Stimulated activated memory B cell treated with anti-CD40 and anti-IgM and Interleukin-4, amounts not matched to agents 10 μg/mL and 1 μg/mL and 100 μg/mL, for 72 hours (primary cell): ENCODE measurements at regions not wholly inside any gene's neighbourhood (a gene's known extent, or its start where the extent isn't known, plus 50 kb on each side); places are given as distances from the start of the nearest gene placed in this dataset.

Source experiments
- ATAC-seq: fragments of 150-1000 bp; cut with Tn5 transposase; 2 replicates; pipeline ENCODE4 v1.10.0; 2021
- H3K27ac Mint-ChIP-seq: one replicate; pipeline ENCODE4 v1.8.0; 2022; ENCODE audit warnings: mild to moderate bottlenecking, mixed read lengths
- H3K27me3 Mint-ChIP-seq: one replicate; pipeline ENCODE4 v1.8.0; 2022; ENCODE audit warnings: mixed read lengths
- H3K36me3 Mint-ChIP-seq: one replicate; pipeline ENCODE4 v1.8.0; 2022; ENCODE audit warnings: mixed read lengths
- H3K4me1 Mint-ChIP-seq: one replicate; pipeline ENCODE4 v1.8.0; 2022; ENCODE audit warnings: mixed read lengths
- H3K4me3 Mint-ChIP-seq: one replicate; pipeline ENCODE4 v1.8.0; 2022; ENCODE audit warnings: mild to moderate bottlenecking, moderate library complexity, mixed read lengths
- H3K9me3 Mint-ChIP-seq: one replicate; pipeline ENCODE4 v1.8.0; 2022; ENCODE audit warnings: mixed read lengths

DNA sequence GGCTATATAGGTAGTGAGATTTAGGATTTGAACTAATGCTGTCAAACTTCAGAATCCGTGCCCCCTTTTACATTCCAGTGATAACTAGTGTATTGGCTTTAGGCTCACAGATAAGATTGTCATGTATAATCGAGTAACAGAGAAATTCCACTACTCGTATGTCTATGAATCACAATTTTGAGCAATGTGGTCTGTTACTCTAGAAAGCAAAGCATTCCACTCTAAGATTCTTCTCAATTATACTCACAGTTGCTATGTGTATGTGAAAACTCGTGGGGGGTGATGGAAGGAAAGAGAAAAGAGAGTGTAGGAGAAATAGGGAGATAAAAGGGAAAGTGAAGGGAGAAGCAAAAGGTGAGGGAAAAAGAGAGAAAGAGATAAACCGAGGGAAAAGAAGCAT lies 1175.1 kb upstream of the GOT2 start:
- Mint-ChIP-seq H3K4me1 (no peaks in the 10 kb centered on the region), H3K9me3 (peaks cover 9% of the 10 kb centered on the region), H3K27ac (no peak overlapping the region), H3K4me3 (no peak overlapping the region), H3K36me3 (no peaks in the 10 kb centered on the region), H3K27me3 (no peaks in the 10 kb centered on the region)
- ATAC-seq, result no peak

DNA sequence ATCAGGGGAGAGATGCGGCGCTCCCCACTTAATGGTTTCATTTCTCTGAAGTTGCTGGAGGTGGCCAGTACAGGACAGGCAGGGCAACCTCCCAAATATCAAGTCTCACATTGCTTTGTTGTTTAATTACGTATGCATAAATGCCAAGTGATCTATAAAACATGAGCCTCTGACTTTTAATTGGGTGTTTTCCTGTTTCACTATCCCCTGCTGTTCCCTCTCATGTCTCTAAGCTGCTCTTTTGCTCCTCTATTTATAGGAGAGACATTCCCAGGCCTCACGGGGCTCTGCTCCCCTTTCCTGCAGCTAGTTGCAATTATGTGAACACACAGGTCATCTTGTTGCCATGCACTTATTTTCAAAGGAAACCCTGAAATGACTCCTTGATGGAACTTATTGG lies 1173.5 kb upstream of the GOT2 start:
- Mint-ChIP-seq H3K9me3 (peaks cover 7% of the 10 kb centered on the region), H3K4me1 (no peaks in the 10 kb centered on the region)

DNA sequence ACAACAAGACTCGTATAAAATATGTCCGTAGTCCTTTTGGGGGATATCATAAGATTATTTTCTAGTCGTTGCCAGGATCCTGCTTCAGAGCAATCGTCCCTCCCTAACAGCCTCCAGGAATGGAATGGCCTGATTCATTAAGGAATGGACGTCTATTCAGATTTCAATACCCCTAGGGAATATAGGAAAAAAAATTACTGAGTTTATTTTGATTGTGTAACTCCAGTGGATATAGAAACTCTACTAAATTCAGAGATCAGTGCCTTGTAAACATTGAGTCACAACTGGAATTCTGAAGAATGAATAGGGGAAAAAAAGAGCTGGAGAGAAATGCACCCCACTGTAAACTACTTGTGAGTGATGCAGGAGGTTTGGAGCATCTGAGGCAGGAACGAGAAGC lies 1171.5 kb upstream of the GOT2 start:
- H3K27ac Mint-ChIP-seq, result no peak overlapping the region
- peaks cover 3% of the 10 kb centered on the region for H3K9me3 Mint-ChIP-seq
- no peaks in the 10 kb centered on the region for H3K36me3 Mint-ChIP-seq
- ATAC-seq, result no peak
- no peaks in the 10 kb centered on the region for H3K4me1 Mint-ChIP-seq
- H3K27me3 Mint-ChIP-seq, result no peaks in the 10 kb centered on the region
- no peak overlapping the region for H3K4me3 Mint-ChIP-seq

More for the DNA sequence above, 1173.5 kb upstream of the GOT2 start:
- Mint-ChIP-seq H3K27me3 (no peaks in the 10 kb centered on the region), H3K27ac (no peak overlapping the region), H3K4me3 (no peak overlapping the region), H3K36me3 (no peaks in the 10 kb centered on the region)
- ATAC-seq, result no peak

DNA sequence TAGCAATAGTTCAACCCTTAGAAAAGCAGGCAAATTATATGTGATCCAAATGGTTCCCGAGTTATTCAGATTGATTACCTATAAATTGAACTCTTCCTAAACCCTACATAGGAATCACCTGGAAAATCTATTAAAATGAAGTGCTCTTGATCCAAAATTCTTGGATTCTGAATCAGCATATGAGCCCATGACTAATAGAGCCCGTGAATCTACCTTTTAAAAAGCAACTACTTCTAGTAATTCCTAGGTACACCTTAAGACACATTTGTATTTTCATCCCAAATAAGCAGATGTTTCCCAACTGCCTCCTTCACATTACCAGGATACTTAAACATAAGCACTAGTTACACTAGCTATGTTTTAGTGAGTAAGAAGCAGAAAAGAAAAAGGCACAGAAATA lies 1171.0 kb upstream of the GOT2 start:
- no peaks in the 10 kb centered on the region for H3K36me3 Mint-ChIP-seq
- H3K27ac Mint-ChIP-seq, result no peak overlapping the region
- no peaks in the 10 kb centered on the region for H3K27me3 Mint-ChIP-seq
- no peak overlapping the region for H3K4me3 Mint-ChIP-seq
- no peaks in the 10 kb centered on the region for H3K4me1 Mint-ChIP-seq
- ATAC-seq, result no peak
- H3K9me3 Mint-ChIP-seq, result peaks cover 3% of the 10 kb centered on the region

DNA sequence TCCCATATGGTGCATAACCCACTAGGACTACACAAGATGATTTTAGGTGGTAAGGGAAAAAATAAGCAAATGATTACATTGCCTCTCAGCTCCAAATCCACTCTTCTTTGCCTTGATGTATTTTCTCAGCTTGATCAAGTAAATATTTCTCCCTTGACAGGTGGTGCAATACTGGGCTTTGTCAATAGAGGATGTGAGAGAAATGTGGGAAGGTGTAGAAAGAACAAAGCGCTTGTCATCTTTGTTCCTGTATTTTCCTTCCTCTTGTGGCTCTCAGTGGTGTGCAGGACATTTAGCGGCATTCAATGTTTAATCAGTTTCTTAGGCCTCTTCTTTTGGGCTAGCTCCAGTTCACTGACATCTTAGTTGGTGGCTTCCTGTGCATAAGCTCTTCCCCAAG lies 1165.8 kb upstream of the GOT2 start:
- no peak for ATAC-seq
- no peaks in the 10 kb centered on the region for H3K27me3 Mint-ChIP-seq
- H3K4me3 Mint-ChIP-seq, result no peak overlapping the region
- no peaks in the 10 kb centered on the region for H3K36me3 Mint-ChIP-seq
- peaks cover 3% of the 10 kb centered on the region for H3K9me3 Mint-ChIP-seq
- no peaks in the 10 kb centered on the region for H3K4me1 Mint-ChIP-seq
- no peak overlapping the region for H3K27ac Mint-ChIP-seq

DNA sequence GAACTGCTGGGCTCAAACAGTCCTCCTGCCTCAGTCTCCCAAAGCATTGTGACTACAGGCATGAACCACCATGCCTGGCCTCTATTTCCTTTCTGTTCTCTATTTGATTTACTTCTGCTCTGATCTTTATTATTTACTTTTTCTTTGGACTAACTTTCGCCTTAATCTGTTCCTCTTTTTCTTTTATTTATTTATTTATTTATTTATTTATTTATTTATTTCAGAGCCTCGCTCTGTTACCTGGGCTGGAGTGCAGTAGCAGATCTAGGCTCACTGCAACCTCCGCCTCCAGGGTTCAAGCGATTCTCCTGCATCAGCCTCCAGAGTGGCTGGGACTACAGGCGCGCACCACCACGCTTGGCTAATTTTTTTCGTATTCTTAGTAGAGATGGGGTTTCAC lies 1158.3 kb upstream of the GOT2 start:
- H3K9me3 Mint-ChIP-seq, result peaks cover 20% of the 10 kb centered on the region
- no peaks in the 10 kb centered on the region for H3K4me1 Mint-ChIP-seq
- H3K4me3 Mint-ChIP-seq, result no peak overlapping the region
- H3K36me3 Mint-ChIP-seq, result no peaks in the 10 kb centered on the region
- H3K27ac Mint-ChIP-seq, result no peak overlapping the region
- ATAC-seq, result no peak
- H3K27me3 Mint-ChIP-seq, result no peaks in the 10 kb centered on the region

DNA sequence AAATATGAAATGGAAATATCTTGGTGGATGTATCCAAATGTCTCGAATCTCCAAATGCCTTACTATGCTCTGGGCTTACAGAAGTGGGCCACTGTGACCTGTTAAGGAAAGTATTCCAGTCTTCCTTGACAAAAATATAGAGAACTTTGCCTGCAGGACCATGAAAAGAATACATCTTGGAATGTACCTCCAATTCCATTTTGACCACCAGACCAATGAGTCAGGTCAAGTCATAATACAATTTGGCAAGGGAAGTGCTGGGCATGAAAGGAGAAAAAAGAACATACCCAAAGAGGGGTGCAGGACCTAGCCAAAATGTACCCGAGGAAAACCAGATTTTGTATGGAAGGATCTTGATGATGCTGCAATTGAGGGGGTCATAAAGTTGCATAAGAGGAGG lies 1153.7 kb upstream of the GOT2 start:
- ATAC-seq, result no peak
- H3K9me3 Mint-ChIP-seq, result peaks cover 13% of the 10 kb centered on the region

DNA sequence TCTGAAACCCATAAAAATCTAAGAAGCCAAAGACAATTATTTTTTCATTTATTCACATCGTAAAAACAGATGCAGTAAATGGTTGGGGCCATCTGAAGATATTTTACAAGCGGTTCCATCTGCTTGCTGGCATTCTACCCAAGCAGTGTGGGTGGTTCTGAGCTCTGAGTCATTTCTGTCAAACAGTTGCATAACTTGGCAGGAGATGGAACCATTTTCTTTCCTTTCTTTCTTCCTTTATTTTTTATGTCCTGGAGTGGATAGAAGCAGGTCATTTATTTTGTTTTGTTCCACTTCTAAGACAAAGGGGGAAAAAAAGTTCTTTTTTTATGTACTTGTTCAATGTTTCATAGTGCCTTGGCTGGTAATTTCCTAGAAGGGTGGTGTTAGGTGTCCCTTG lies 1151.9 kb upstream of the GOT2 start:
- peaks cover 11% of the 10 kb centered on the region for H3K9me3 Mint-ChIP-seq
- no peaks in the 10 kb centered on the region for H3K36me3 Mint-ChIP-seq
- ATAC-seq, result no peak
- H3K27me3 Mint-ChIP-seq, result no peaks in the 10 kb centered on the region
- H3K4me3 Mint-ChIP-seq, result no peak overlapping the region
- H3K27ac Mint-ChIP-seq, result no peak overlapping the region
- no peaks in the 10 kb centered on the region for H3K4me1 Mint-ChIP-seq

More for the DNA sequence above, 1153.7 kb upstream of the GOT2 start:
- H3K4me3 Mint-ChIP-seq, result no peak overlapping the region
- H3K4me1 Mint-ChIP-seq, result no peaks in the 10 kb centered on the region
- H3K27me3 Mint-ChIP-seq, result no peaks in the 10 kb centered on the region
- no peaks in the 10 kb centered on the region for H3K36me3 Mint-ChIP-seq
- no peak overlapping the region for H3K27ac Mint-ChIP-seq

DNA sequence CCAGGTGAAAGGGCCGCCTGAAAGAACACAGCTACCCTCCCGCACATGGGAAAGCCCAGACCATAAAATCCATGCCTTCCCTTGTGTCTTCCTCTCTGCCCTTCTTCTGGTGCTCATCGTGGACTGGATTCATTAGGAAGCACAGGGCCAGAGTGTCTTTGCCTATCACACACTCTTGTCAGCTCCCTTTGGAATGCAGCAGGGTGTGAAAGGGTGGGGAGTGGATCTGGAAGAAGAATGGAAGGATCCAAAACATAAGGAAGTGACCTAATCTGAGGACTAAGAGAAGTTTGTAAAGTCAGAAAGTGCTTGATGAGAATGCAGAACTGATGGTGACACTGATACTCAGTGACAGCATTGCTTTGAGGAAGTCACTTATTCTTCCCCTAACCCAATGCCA lies 1147.3 kb upstream of the GOT2 start:
- Mint-ChIP-seq H3K36me3 (no peaks in the 10 kb centered on the region), H3K9me3 (peaks cover 6% of the 10 kb centered on the region), H3K27ac (no peak overlapping the region), H3K4me1 (no peaks in the 10 kb centered on the region), H3K27me3 (no peaks in the 10 kb centered on the region), H3K4me3 (no peak overlapping the region)
- no peak for ATAC-seq

DNA sequence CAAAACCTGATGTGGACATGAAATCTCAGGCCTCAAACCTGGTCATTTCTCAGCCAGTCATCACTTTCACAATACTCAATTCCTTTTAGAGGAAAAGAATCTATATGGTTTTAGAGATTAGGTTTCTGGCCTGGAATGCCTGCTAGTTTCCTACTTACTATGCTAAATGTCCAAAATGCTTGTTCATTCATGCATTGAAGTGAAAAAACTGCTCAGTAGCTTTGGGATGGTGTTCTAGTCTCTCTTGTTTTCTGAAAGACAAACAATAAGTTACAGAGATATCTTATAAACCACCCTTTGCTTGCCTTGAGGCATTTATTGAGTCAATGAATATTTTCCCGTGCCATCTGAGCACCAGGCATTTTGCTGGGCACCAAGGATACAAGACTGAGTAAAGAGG lies 1146.5 kb upstream of the GOT2 start:
- no peaks in the 10 kb centered on the region for H3K4me1 Mint-ChIP-seq
- ATAC-seq, result no peak
- no peak overlapping the region for H3K4me3 Mint-ChIP-seq
- no peaks in the 10 kb centered on the region for H3K27me3 Mint-ChIP-seq
- peaks cover 6% of the 10 kb centered on the region for H3K9me3 Mint-ChIP-seq
- H3K27ac Mint-ChIP-seq, result no peak overlapping the region
- H3K36me3 Mint-ChIP-seq, result no peaks in the 10 kb centered on the region

DNA sequence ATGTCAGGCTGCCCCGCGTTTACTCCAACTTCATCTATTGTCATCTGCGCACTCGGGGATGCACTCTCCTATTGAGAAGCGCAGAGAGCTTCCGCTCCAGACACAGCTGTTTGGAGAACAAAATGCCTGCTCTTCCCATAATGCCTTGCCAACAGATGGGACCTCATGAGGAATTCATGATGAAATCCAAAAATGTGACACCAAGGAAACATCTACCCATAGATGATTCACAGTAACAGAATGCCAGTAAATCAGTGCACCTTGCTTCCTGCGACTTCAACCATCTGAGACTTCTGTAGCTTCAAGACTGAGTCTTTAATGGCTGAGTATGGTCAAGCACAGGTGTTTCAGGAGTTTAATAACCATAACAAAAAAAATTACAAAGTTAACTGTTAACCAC lies 1144.9 kb upstream of the GOT2 start:
- H3K27ac Mint-ChIP-seq, result no peak overlapping the region
- no peaks in the 10 kb centered on the region for H3K27me3 Mint-ChIP-seq
- H3K4me1 Mint-ChIP-seq, result no peaks in the 10 kb centered on the region
- ATAC-seq, result no peak
- H3K36me3 Mint-ChIP-seq, result no peaks in the 10 kb centered on the region
- no peak overlapping the region for H3K4me3 Mint-ChIP-seq
- H3K9me3 Mint-ChIP-seq, result peaks cover 6% of the 10 kb centered on the region

DNA sequence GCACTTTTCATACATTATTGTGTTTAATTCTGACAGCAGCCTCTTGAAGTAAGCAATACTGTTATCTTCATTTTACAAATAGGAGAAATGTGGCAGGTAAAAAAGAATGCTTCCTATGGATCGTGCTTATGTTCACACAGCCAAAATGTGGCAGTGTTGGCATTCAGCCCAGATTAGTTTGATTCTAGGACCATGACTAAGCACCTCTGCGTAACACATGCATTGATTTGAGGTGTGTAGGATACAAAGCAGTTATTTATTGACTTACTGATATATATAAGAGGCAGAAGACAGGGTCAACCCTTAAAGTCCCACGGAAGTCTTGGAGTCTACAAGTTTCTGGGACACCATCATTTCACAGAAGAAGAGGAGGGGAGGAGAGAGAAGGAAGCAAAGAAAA lies 1144.4 kb upstream of the GOT2 start:
- no peak for ATAC-seq
- H3K4me3 Mint-ChIP-seq, result no peak overlapping the region
- H3K36me3 Mint-ChIP-seq, result no peaks in the 10 kb centered on the region
- H3K27ac Mint-ChIP-seq, result no peak overlapping the region
- H3K4me1 Mint-ChIP-seq, result no peaks in the 10 kb centered on the region
- peaks cover 8% of the 10 kb centered on the region for H3K9me3 Mint-ChIP-seq
- no peaks in the 10 kb centered on the region for H3K27me3 Mint-ChIP-seq

DNA sequence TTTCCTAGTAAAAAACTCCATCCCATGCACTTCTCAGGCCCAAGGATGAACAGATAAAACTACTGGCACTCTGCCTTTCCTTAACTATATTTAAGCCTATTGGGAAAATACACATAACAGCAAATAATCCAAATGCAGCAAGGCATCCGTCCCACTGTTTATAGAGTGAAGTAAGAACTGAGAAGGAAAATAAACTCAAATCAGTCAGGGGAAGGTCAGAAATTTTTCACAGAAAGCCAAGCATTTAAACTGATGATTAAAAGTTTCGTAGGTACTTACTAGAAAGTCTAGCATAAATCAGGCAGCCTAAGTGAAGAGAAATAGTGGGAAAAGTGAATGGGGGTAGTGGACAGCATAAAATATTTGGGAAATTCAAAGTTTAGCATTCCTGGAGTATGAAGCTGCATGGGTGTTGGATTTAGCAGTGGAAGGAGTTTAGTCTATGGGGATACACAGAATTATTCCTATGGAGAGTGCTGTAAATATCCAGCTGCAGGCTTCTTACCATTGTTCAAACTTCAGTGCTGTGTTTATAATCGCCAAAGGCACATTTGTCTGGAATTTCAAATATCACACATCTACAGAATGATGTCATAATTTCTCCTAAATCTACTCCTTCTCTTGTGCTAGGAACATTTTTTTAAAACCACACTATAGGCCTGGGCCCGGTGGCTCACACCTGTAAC lies 1131.0 kb upstream of the GOT2 start:
- no peak for ATAC-seq
- H3K4me3 Mint-ChIP-seq, result no peak overlapping the region
- no peaks in the 10 kb centered on the region for H3K36me3 Mint-ChIP-seq
- H3K27me3 Mint-ChIP-seq, result no peaks in the 10 kb centered on the region
- no peak overlapping the region for H3K27ac Mint-ChIP-seq
- H3K4me1 Mint-ChIP-seq, result no peaks in the 10 kb centered on the region
- peaks cover 2% of the 10 kb centered on the region for H3K9me3 Mint-ChIP-seq

DNA sequence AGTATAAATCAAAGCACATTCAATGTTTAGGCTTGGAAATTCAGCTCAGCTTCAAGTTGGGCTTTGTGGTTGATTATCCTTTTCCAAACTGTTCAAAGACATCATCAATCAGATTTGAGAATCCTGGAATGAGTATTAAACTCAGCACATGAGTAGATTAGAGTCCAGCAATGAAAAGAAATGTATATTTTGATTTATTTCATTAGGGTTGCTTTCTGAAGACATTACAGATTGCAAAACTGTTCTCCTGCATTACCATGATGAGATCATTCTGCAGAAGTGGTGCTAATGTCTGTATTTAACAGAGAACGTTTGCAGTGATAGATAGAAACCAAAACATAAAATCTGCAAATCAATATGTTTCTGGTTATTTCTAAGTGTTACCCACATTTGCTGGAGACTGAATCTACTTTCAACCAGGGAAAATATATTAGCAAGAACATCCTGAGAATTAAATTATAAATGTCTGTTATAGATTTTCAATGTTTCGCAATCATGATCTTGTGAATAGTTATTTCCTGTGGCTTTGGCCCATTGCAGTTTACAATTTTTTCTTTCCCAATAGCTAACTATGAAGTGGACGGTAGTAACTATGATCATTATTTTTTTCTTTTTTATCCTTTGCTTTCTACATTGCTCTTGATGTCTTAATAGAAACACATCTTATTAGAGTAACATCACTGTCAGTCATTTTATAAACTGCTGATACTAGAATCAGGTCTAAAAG lies 1125.7 kb upstream of the GOT2 start:
- Mint-ChIP-seq H3K4me1 (no peaks in the 10 kb centered on the region), H3K27ac (no peak overlapping the region), H3K27me3 (no peaks in the 10 kb centered on the region), H3K4me3 (no peak overlapping the region), H3K36me3 (no peaks in the 10 kb centered on the region), H3K9me3 (peaks cover 1% of the 10 kb centered on the region)
- no peak for ATAC-seq

DNA sequence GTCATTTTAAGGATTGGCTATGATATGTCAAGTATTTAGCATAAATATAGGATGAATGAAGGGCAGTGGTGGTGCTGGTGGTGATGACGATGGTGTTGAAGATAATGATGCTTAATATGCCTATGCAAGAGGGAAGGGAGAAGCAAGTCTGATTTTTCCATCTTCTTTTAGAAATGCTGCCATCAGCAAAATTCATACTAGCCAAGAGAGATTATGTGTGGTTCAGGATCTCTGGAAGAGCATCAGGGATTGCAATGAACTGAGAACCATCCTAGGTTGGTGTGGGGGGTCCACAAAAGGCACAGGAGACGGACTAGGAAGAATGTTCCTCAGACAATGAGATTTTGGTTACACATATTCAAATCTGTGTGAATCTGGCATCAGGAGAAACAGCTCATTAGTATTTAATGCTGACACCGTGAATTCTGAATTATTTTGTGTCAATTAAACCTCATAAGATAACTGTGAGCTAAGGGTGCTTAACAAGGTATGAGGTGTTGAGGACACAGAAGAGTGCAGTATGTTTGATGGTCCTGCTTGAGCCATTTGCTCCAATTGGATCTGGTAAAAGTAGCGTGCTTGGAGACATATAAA lies 1120.8 kb upstream of the GOT2 start:
- ATAC-seq, result no peak
- H3K27ac Mint-ChIP-seq, result no peak overlapping the region
- no peak overlapping the region for H3K4me3 Mint-ChIP-seq
- H3K36me3 Mint-ChIP-seq, result no peaks in the 10 kb centered on the region
- H3K4me1 Mint-ChIP-seq, result no peaks in the 10 kb centered on the region
- H3K27me3 Mint-ChIP-seq, result no peaks in the 10 kb centered on the region
- peaks cover 8% of the 10 kb centered on the region for H3K9me3 Mint-ChIP-seq

DNA sequence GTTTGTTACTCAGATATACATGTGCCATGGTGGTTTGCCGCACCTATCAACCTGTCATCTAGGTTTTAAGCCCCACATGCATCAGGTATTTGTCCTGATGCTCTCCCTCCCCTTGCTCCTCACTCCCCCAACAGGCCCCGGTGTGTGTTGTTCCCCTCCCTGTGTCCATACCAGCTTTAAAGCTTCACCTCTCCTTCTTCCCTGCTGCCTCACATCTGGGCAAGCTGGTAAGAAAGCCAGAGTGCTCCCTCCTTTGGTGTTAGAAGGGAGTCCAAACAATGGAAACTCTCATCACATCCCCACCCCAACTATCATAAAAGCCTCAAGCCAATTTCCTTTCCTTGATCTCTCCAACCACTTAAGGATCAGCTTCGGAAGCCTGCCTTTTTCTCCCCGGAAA lies 1115.6 kb upstream of the GOT2 start:
- Mint-ChIP-seq H3K27ac (no peak overlapping the region), H3K9me3 (peaks cover 9% of the 10 kb centered on the region), H3K27me3 (no peaks in the 10 kb centered on the region), H3K4me3 (no peak overlapping the region), H3K4me1 (no peaks in the 10 kb centered on the region), H3K36me3 (no peaks in the 10 kb centered on the region)
- no peak for ATAC-seq
